ENCODE measurements at regions not wholly inside any gene's neighbourhood (a gene's known extent, or its start where the extent isn't known, plus 50 kb on each side); places are given as distances from the start of the nearest gene placed in this dataset.

DNA sequence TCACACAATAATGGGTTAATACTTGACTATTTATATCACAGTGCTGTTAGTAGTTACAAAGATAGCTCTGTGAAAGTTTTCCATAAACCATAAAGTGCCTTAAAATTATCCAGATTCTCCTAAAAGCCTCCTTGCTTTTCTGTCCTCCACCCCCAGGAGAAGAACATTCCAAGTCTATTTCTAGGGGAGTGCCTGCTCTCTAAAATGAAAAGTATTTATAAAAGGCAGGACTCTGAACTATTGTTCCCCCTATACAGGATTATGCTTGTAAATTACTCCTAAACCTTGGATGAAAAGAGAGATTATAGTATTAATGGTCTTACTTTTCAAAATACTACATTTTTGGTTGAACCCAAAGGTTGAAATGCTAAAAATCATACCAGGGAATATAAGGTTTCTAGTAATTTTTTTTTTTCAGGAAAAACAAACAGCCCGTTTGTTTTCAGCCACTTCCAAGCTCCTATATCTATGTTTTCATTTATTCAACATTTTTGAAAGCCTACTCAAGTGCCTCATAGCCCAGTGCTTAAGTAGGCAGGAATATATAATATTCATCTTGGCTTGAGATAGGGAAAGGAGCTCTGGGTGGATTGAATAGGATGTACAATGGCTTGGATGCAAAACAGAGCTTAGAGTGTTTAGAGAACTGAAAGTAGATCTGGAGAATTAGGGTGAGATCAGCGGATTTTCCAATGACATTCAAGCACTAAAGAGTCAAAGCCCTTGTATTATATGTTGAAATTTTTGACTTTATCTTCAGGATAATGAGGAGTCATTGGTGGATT lies 320.7 kb downstream of the GPR37 start:
- H4K8ac ChIP-seq (replicated peaks; ENCODE audit: insufficient read length, low read depth, low read length): no peak overlapping the region
- no peak for DNase-seq
- H2BK5ac ChIP-seq (ENCODE audit: insufficient read length, low read length): no peak overlapping the region
- no peak overlapping the region for H2BK12ac ChIP-seq (ENCODE audit: insufficient read length, low read depth, low read length)
- no peaks in the 10 kb centered on the region for H3K79me1 ChIP-seq (ENCODE audit: insufficient read depth, low read depth, low read length, poor library complexity, severe bottlenecking)
- no peak overlapping the region for H3T11ph ChIP-seq (ENCODE audit: low read length)
- peaks cover 4% of the 10 kb centered on the region in 2 experiments for H3K4me1 Mint-ChIP-seq
- H3K56ac ChIP-seq (ENCODE audit: insufficient read length, low read depth, low read length): no peak overlapping the region
- H3K4ac ChIP-seq (ENCODE audit: low read depth, low read length): no peak overlapping the region
- H3K27ac Mint-ChIP-seq: no peak overlapping the region
- no peak overlapping the region for H3K4me2 ChIP-seq (ENCODE audit: insufficient read depth, insufficient read length, low read length)
- no peaks in the 10 kb centered on the region for H3K23me2 ChIP-seq (ENCODE audit: insufficient read length, low read depth, low read length, poor library complexity, severe bottlenecking)
- no peak overlapping the region for H2BK20ac ChIP-seq (ENCODE audit: low read depth, low read length, poor library complexity, severe bottlenecking)
- no peaks in the 10 kb centered on the region for H4K20me1 ChIP-seq (ENCODE audit: control insufficient read depth, insufficient read depth, insufficient read length)
- WGBS (ENCODE audit: extremely low coverage, insufficient read length, low lambda C conversion rate): no CpG with 5 or more reads among the region's 2 CpGs
- TF ChIP-seq, protein P1, sequence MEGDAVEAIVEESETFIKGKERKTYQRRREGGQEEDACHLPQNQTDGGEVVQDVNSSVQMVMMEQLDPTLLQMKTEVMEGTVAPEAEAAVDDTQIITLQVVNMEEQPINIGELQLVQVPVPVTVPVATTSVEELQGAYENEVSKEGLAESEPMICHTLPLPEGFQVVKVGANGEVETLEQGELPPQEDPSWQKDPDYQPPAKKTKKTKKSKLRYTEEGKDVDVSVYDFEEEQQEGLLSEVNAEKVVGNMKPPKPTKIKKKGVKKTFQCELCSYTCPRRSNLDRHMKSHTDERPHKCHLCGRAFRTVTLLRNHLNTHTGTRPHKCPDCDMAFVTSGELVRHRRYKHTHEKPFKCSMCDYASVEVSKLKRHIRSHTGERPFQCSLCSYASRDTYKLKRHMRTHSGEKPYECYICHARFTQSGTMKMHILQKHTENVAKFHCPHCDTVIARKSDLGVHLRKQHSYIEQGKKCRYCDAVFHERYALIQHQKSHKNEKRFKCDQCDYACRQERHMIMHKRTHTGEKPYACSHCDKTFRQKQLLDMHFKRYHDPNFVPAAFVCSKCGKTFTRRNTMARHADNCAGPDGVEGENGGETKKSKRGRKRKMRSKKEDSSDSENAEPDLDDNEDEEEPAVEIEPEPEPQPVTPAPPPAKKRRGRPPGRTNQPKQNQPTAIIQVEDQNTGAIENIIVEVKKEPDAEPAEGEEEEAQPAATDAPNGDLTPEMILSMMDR (conservative IDR thresholded peaks at IDR 0.05): no peak
- H2BK15ac ChIP-seq (ENCODE audit: low read depth, low read length): no peak overlapping the region
- no peak overlapping the region for H2AK5ac ChIP-seq (ENCODE audit: insufficient read length, low read length)
- H3K27ac ChIP-seq (ENCODE audit: insufficient read length, low read depth, low read length): no peak overlapping the region
- no peak overlapping the region for H3K23ac ChIP-seq (ENCODE audit: insufficient read length, low read depth, low read length)
- H3K36me3 Mint-ChIP-seq (ENCODE audit: insufficient read depth in 1 of 3, low read depth in 3 of 3): no peaks in the 10 kb centered on the region
- H3K14ac ChIP-seq (ENCODE audit: insufficient read depth, low read length): no peak overlapping the region
- no peak overlapping the region for H4K5ac ChIP-seq (ENCODE audit: insufficient read length, low read depth, low read length)
- H3K9me3 ChIP-seq (ENCODE audit: control insufficient read depth, low read depth, low read length): no peaks in the 10 kb centered on the region
- no peak overlapping the region for H2AFZ ChIP-seq (ENCODE audit: low read length)
- H4K91ac ChIP-seq (ENCODE audit: insufficient read length, low read depth, low read length): no peak overlapping the region
- no peak overlapping the region for H3K9ac ChIP-seq (ENCODE audit: extremely low read depth, insufficient read length, low read length)
- no peaks in the 10 kb centered on the region for H3K4me1 ChIP-seq (ENCODE audit: insufficient read depth, low read length)
- no peaks in the 10 kb centered on the region for H3K9me3 Mint-ChIP-seq
- no peak overlapping the region for H2BK120ac ChIP-seq (ENCODE audit: low read depth, low read length, poor library complexity, severe bottlenecking)
- H3K79me2 ChIP-seq (ENCODE audit: insufficient read depth, low read length): no peaks in the 10 kb centered on the region
- no peaks in the 10 kb centered on the region for H3K27me3 Mint-ChIP-seq (ENCODE audit: low read depth)
- no peaks in the 10 kb centered on the region for H3K27me3 ChIP-seq (ENCODE audit: insufficient read depth, low read length)
- no peak overlapping the region for H3K4me3 Mint-ChIP-seq
- no peak overlapping the region for H3K18ac ChIP-seq (ENCODE audit: insufficient read length, low read depth, low read length)

Data from H9 (cell line).